Suppressor macrophage treated with lipopolysaccharide for 1 hour (primary cell): ENCODE measurements at regions not wholly inside any gene's neighbourhood (a gene's known extent, or its start where the extent isn't known, plus 50 kb on each side); places are given as distances from the start of the nearest gene placed in this dataset.

ENCODE experiments used
- DNase-seq, 3 donors: peaks; one replicate each; pipeline ENCODE4 v3.0.0-alpha.2; 2020 to 2022

- no peak for DNase-seq
These were observed 541.0 kb downstream of the TNS3 start for GRCh38 chr7:47040795-47041347.

DNA sequence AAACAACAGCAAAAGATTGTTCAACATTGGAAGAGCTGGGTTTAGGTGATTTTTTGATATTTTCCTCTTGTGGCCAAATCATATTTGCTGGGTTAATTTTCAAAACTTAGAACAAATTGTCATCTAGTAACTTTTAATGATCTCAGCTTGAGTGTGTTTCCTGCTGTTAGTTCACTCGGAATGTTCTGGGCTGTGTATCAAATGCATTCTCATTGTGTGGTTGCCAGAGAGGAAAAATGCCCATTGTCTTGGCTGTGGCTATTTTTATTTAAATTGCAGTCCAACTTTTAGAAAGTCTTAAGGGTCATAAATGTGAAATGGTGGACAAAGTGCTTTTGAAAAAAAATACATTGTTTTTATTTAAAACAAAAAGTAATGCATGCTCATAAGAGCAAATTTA lies 542.0 kb downstream of the TNS3 start:
- DNase-seq = no peak

DNA sequence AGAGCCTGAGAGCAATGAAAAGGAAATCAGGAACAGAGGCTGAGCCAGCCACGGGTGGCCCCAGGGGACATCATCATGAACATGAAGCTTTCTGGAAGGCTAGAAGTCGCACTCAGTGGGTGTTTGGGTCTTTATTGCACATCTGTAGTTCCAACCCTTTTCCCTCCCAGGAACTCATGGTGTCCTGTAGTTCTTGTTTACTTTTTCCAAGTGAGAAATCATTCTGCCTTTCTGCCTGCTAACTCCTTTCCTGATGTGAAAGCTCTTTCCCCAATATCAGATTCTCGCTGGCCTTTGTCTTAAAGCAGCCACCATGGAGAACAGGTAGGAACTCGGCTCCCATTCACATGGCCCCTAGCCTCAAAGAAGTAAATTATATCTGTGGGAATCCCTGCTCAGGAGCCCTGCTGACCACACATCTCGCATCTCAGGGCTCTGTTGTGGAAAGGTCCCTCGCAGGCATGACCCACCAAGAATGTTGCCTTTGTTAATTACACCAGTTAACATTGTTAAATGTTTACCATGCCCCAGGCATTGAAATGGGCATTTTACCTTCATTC lies 542.7 kb downstream of the TNS3 start:
- DNase-seq = no peak

DNA sequence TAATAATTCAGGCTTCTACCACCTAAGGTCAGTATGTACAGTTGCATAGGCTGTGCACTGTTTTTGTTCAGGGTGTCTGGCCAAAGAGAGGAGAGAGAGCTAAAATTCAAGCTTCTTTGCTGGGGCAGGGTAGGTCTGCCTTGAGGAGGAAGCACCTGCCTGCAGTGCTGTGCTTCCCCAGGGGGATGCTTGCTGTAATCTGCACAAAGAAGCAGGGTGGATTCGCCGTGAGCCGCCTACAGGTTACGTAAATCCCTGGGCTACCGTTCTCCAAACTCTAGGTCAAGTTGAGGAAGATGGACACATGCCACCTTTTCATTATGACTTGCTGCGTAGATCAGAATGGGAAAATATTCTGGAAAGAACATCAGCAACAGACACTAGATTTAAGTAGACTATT lies 543.3 kb downstream of the TNS3 start:
- no peak for DNase-seq

- no peak for DNase-seq
These were observed 544.3 kb downstream of the TNS3 start for GRCh38 chr7:47037607-47038006.

- DNase-seq = no peak
These were observed 545.0 kb downstream of the TNS3 start for GRCh38 chr7:47036909-47037308.

DNA sequence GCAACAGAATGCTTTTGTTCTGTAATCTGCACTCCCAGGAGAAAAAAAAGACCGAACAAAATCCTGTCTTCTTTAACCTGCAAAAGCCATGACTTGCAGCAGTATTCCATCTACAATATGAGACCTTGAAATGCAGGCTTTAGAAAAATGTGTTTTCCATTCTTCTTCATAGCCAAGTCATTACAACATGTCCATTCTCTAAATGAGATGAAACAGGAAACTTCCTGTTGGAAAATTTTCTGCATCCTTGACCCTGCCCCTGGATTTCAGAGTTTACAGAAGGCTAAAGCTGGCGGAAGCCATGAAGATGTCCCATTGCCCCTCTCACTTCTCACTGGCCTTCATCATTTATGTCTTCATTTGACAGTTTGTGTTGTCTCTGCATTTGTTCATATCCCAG lies 546.4 kb downstream of the TNS3 start:
- no peak for DNase-seq

- DNase-seq = no peak
These were observed 547.7 kb downstream of the TNS3 start for GRCh38 chr7:47034180-47034579.

- DNase-seq = no peak
These were observed 549.4 kb downstream of the TNS3 start for GRCh38 chr7:47032536-47032908.

DNA sequence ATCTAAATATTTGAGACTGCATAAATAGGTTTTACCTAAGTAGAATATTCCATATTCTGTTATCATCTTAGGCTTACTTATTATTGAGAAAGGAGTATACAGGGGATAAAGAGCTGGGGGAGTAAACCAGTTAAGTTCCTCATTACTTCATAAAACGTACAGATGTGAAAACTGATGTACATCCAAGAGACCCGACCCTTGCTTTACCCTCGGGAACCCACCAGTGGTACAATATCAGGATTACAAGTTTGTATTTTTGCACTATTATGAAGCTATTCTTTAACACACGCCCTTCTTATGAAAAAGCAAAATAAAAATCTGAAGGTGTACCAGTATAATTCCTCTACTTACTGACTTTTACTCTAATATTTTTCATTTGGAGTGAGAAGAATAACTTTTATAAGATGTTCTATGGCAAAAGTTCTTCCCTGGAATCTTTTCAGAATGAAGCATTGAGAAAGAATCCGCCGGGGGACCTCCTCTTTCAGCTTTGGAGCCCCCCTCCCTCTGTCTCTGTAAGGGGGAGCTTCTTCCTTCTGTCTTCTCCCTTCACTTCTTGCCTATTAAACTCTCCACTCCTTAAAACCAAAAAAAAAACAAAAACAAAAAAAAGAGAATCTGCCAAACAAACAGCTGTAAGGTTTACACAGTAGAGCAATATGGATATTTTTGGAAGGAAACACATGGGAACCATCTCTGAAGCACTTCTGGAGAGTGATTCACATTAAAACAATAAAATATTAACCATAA lies 550.0 kb downstream of the TNS3 start:
- no peak for DNase-seq

DNA sequence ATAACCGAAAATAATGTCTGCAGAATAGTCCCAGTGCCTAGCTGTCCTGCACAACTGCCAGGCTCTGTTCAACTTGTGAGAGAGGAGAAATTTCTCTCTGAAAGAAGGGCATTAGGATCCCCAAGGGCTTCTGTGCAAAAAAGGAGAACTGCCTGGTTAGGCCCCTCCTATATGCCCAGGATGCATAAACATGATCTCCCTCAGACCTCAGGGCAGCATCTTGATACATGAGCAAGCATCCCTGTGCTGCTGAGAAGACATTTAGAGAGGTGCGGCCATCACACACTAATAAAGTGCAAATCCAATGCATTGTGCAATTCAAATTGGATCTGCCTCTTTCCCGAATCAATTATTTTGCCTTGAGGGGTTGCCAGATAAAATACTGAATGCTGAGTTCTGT lies 553.6 kb downstream of the TNS3 start:
- no peak for DNase-seq

DNA sequence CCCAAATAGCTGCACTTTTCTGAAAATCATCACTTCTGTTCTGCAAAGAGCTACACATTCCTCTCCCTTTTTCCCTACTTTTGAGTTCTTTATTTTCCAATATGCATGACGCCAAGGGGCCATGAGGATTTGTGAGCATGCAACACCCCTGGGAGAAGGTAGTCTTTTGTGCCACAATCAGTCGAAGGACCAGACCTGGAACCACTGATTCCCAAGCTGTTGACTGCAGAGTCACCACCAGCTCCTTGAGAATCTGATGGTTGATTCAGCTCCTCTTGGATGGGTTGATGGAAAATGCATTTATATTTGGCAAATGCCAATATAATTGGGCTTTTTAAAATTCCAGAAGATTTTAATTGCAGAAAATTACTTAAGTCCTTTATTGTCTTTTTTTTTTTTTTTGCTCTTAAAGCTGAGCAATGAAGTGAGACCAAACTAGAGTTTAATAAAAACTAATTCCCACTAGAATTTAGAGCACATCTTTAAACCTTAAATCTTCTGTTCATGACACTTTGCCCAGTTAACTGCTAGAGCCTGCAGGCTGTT lies 554.1 kb downstream of the TNS3 start:
- no peak for DNase-seq

DNA sequence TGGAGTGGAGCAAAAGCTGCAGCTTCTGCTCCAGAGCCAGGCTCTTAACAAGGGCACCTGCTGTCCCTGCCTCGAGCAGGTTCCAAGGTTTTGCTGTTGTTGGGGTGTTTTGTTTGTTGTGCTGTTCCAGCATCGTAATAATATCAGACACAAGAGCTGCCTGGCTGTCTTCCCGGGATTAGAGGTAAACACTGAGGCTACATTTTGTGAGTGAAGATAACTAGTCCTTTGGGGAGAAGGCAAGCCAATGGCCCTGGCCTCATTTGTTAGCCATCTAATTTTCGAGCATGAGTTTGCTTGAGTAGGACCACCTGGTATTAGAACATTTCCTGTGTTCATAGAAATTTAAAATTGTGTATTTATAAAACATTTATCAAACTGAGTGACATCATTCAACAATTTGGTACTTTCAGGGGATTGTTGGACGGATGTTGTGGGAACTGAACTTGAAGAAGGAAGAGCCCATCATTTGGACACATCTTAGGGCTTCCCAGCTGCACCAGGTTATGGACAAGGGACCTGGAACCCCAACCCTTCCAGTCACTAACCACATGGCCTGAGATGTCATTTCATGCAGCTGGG lies 555.0 kb downstream of the TNS3 start:
- DNase-seq = no peak

DNA sequence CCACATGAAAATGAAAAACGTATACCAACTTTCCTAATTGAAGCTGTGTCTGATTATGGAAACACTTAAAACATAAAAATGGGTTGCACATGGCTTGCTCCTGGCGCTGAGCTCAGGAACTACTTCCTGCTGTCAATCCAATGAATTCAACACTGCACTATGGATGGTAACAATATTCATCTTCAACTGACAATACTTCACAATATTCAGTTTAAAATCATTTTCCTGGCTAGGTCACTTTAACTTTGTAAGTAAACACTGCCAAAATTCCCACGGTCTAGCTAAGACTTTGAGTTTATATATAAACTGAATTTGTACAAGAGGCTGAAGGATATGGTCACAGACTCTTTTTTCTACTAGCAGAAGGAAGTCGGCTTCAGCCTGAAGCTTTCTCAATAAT lies 556.9 kb downstream of the TNS3 start:
- DNase-seq = no peak

GRCh38 chr7:47008461-47008860 lies 573.5 kb downstream of the TNS3 start:
- DNase-seq = no peak

DNA sequence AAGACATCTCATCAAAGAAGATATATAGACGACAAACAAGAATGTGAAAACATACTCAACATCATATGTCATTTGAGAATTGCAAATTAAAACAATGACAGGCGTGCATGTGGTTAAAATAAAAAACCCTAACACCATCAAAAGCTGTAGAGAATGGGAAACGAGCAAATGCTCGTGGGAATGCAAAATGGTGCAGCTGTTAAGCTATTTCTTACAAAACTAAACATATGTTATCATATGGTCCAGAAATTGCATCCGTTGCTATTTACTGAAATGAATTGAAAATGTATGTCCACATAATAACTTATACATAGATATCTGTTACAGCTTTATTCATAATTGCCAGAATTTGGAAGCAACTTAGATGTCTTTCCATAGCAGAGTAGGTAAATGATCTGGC lies 574.4 kb downstream of the TNS3 start:
- DNase-seq = no peak

DNA sequence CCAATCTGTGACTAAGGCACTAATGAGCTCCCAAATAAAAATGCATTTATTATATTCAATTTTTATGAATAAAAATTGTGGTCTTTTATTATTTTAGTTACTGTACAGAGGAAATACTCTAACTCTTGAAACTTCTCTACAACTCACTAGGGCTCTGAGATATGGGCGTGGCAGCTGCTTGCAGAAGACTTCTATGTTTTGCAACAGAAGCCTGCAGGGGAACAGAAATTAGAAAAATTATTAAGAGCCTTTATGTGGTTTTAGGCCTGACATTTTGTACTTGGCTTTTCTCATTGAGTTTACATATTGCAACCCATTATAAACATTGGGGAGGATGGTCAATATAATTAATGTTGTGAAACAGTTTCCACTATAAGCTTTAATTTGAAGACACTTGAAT lies 581.4 kb downstream of the TNS3 start:
- no peak for DNase-seq

- no peak for DNase-seq
These were observed 582.0 kb downstream of the TNS3 start for GRCh38 chr7:46999866-47000265.

DNA sequence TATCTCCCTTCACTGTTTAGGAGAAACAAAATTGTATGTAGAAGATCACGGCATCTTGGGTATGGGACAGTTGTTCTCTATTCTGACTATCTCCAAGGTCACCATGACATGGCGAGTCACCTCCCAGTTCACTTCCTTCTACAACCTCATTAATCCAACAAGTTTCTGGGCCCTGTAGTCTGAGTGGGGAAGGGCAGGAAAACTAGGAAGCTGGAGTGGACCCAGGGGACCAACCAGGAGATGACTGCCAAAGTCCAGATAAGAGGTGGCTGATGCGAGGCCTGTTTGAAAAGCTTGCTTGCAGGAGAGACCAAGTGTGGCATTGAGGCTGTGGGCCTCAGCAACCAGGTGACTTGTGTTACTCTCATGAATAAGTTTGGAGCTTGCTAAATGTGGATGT lies 584.9 kb downstream of the TNS3 start:
- DNase-seq = no peak

DNA sequence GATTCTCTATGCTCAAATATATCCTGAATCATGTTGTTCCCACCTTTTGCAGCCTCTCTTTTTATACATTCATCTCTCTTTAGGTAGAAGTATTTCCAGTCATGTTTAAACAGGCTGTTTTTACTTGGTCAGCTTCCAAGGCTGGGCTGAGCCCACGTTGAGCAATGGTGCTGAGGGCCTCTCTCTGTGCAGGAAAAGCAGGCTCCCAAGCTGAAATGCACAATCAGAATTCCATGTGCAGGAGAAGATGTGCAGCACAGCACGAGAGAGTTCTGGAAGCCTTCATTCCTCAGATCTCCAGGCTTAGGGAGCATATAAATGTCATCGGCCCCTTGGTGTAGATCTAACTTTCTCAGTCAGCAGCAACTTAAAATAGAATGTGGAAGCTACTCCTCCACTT lies 588.5 kb downstream of the TNS3 start:
- DNase-seq = no peak

DNA sequence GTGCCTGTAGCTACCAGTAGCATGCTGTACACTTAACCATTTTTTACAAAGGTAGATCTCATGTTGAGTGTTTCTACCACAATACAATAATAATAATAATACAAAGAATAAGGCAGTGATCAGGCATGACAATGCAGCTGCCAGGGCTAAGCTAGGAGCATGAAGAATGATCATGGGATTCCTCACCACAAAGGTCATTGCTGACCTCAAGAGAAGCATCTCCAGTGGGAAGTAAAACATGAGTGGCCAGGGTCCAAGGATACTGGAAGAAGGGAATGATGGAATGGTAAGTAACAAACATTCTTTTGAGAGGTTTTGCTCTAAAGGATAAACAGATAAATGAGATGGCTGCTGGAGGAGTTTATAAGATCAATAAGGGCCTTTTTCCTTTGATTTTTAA lies 591.1 kb downstream of the TNS3 start:
- no peak for DNase-seq

- no peak for DNase-seq
These were observed 592.7 kb downstream of the TNS3 start for GRCh38 chr7:46989247-46989646.

DNA sequence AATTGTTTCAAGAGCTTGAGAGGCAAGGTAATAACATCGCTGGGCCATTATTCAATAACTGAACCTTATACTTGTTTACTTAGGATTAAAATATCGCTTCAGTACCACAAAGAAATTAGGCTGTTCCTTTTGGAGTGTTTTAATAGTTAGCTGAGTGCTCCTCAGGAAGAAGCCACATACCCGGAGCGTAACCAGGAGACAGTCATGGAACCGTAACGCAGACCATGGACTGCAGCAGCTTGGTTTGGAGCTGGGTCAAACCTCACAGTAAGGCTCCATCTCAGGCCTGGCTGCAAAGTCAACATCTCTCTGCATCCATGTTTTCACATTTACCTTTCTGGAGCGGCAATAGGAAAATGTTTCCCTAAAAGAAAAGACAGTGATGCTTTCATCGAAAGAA lies 599.0 kb downstream of the TNS3 start:
- DNase-seq = no peak

GRCh38 chr7:46979439-46979838 lies 602.5 kb downstream of the TNS3 start:
- DNase-seq = no peak
